Ascending aorta (tissue), 2 donors: ENCODE measurements at regions not wholly inside any gene's neighbourhood (a gene's known extent, or its start where the extent isn't known, plus 50 kb on each side); places are given as distances from the start of the nearest gene placed in this dataset.
"Not testable (repeated sequence)": the region's sequence is repeated elsewhere in the genome, so short reads cannot be mapped to it uniquely, and the experiment has no call there.

ENCODE experiments used
- DNase-seq, 2 donors: peaks; one replicate each; pipeline ENCODE4 v3.0.0-alpha.2; 2019; ENCODE audit warnings: low spot score in 2 of 2
- H3K27ac ChIP-seq, 2 donors: fragments of 200-600 bp; sonication (generic); one replicate each; pipeline ENCODE4 v1.5.1; 2016 to 2017; ENCODE audit warnings: mild to moderate bottlenecking in 1 of 2
- H3K27me3 ChIP-seq: fragments of 200-600 bp; sonication (generic); one replicate; pipeline ENCODE4 v1.5.1; 2017
- H3K36me3 ChIP-seq, 2 donors: fragments of 200-600 bp; sonication (generic); one replicate each; pipeline ENCODE4 v1.5.1; 2016
- H3K4me1 ChIP-seq, 2 donors: fragments of 200-600 bp; sonication (generic); one replicate each; pipeline ENCODE4 v1.5.1; 2016 to 2017; ENCODE audit warnings: mild to moderate bottlenecking in 1 of 2
- H3K4me3 ChIP-seq, 2 donors: fragments of 200-600 bp; sonication (generic); one replicate each; pipeline ENCODE4 v1.5.1; 2016 to 2017; ENCODE audit warnings: mild to moderate bottlenecking in 1 of 2
- H3K9me3 ChIP-seq, 2 donors: fragments of 200-600 bp; sonication (generic); one replicate each; pipeline ENCODE4 v1.5.1; 2016
- intact Hi-C: fragments of 100-400 bp; cut with DNase I; formaldehyde crosslinking; loops from one replicate; pipeline ENCODE4 v1.15.1; 2023
- TF ChIP-seq, protein P1 (sequence below), 3 experiments: fragments of 200-600 bp in 2 of 3; fragments of 450-650 bp in 1 of 3; sonication (generic) in 2 of 3; IDR thresholded peaks; one replicate each; pipeline ENCODE4 v1.5.1; 2016 to 2019; ENCODE audit warnings: antibody characterized with exemption in 3 of 3, mild to moderate bottlenecking in 1 of 3, moderate library complexity in 1 of 3

DNA sequence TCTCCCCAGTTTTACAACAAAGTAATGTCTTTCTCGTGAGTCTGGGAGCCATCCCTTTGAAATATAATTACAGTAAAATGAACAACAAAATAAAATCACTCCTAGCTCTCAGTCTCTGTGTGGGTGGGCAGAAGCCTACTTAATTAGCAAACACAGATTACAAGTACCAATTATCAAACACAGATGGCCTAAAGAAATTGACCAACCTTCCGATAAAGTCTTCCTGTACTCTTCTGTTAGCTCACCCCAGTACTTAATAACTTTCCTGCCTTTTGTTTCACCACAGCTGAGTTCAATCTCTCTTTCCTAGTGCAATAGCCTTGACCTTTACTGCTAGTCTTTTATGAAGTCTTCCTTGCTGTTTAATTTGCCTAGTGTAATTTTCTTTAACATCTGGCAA lies 719.2 kb upstream of the MBL2 start:
- H3K9me3 ChIP-seq, result no peaks in the 10 kb centered on the region
- H3K4me1 ChIP-seq, result no peaks in the 10 kb centered on the region
- intact Hi-C loops, result no loop called here
- H3K36me3 ChIP-seq, result no peaks in the 10 kb centered on the region
- no peak overlapping the region for H3K4me3 ChIP-seq
- no peak overlapping the region for H3K27ac ChIP-seq
- DNase-seq, result no peak
- no peaks in the 10 kb centered on the region for H3K27me3 ChIP-seq
- TF ChIP-seq, protein P1, sequence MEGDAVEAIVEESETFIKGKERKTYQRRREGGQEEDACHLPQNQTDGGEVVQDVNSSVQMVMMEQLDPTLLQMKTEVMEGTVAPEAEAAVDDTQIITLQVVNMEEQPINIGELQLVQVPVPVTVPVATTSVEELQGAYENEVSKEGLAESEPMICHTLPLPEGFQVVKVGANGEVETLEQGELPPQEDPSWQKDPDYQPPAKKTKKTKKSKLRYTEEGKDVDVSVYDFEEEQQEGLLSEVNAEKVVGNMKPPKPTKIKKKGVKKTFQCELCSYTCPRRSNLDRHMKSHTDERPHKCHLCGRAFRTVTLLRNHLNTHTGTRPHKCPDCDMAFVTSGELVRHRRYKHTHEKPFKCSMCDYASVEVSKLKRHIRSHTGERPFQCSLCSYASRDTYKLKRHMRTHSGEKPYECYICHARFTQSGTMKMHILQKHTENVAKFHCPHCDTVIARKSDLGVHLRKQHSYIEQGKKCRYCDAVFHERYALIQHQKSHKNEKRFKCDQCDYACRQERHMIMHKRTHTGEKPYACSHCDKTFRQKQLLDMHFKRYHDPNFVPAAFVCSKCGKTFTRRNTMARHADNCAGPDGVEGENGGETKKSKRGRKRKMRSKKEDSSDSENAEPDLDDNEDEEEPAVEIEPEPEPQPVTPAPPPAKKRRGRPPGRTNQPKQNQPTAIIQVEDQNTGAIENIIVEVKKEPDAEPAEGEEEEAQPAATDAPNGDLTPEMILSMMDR (IDR thresholded peaks at IDR 0.05), result no peak

DNA sequence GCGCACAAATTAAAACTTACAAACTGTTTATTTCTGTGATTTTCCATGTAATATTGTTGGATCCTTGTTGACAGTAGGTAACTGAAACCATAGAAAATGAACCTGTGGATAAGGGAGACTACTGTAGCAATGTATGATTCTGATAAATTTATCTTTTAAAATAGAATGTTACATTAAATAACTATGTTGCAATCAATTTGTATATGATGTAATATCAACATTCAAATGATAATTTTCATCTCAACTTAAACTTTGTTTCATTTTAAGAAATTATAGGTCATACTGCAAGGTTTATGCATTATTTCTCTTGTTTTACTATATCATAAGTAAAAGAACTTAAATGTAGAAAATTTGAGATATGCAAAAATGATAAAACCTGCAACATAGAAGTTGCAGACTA lies 718.0 kb upstream of the MBL2 start:
- DNase-seq, result no peak
- no peaks in the 10 kb centered on the region for H3K36me3 ChIP-seq
- H3K4me1 ChIP-seq, result no peaks in the 10 kb centered on the region
- H3K27ac ChIP-seq, result no peak overlapping the region
- TF ChIP-seq, protein P1 (IDR thresholded peaks at IDR 0.05), result no peak
- intact Hi-C loops, result no loop called here
- H3K4me3 ChIP-seq, result no peak overlapping the region
- H3K27me3 ChIP-seq, result no peaks in the 10 kb centered on the region
- no peaks in the 10 kb centered on the region for H3K9me3 ChIP-seq

DNA sequence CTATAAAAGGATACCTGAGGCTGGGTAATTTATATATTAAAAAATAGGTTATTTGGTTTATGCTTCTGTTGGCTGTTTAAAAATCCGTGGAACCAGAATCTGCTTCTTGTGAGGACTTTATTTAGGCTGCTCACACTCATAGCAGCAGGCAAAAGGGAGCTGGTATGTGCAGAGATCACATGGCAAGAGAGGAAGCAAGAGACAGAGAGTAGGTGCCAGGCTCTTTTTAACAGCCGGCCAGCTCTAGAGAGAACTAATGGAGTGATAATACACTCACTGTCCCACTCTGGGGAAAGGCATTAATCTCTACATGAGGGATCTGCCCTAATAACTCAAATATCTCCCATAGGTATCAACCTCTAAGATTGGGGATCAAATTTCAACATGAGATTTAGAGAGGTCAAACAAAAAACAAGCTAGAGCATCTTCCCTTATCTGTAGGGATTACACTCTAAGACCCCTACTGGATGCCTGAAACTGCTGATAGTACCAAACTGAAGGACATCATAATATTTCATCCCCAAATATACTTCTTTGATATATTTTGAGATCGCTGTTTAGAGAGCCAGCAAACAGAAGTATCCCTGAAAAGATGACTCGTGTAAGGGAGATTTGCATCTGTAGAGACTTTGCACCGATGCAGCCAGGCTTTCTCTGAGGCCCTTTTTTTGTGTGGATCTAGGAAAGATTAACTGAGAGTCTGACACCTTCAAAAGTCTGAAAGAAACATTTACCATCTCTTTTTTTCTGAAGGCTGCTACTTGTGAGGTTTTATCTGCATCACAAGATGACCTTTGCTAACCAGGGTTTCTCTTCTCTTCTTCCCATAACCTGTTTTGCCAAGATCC lies 717.0 kb upstream of the MBL2 start:
- Histone ChIP-seq H3K4me3 (no peak overlapping the region), H3K27ac (no peak overlapping the region), H3K27me3 (no peaks in the 10 kb centered on the region), H3K4me1 (no peaks in the 10 kb centered on the region), H3K9me3 (no peaks in the 10 kb centered on the region), H3K36me3 (no peaks in the 10 kb centered on the region)
- TF ChIP-seq, protein P1 (IDR thresholded peaks at IDR 0.05), result no peak
- DNase-seq, result no peak
- intact Hi-C loops, result no loop called here

DNA sequence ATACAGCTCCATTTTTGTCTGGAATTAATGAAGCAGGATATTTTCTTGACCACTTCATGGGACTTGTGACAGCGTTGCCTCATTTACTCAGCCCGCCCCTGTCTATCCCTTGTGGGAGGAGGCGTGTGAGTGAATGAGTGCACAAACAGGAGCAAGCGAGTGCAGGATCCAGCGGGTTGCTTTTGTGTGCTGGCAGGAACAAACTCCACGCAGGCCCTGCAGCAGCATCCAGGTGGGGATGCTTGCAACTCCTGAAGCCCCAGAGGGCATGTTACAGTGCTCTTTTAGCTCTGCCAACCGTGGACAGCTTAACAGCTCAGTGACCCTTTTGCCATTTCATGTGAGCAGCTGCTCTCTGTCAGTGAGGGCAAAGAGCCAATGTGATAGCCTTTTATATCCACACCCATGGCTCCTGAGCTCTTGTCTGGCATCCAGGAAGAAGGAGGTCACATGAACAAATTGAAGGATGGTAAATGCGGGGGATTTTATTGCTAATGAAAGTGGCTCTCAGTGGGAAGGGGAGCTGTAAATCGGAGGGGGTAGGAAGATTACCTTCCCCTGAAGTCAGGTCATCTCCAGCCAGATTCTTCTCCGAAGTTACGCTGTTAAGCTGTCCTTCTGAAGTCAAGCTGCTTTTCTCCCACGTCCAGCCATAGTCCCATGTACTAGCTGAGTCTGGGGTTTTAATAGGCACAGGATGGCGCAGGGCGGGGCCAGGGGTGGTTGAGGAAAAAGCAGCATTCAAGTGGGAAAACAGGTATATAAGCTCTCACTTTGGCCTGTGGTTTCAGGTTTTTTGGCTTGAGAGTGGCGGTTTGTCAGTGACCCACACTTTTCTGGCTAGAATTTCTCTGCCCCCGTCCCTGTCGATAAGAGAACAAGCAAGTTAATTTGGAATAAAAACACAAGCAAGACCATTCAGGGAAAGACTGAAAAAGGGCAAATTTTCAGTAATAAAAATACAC lies 714.7 kb upstream of the MBL2 start:
- H3K4me3 ChIP-seq, result no peak overlapping the region
- no peaks in the 10 kb centered on the region for H3K9me3 ChIP-seq
- H3K4me1 ChIP-seq, result no peaks in the 10 kb centered on the region
- TF ChIP-seq, protein P1 (IDR thresholded peaks at IDR 0.05), result no peak
- intact Hi-C loops, result no loop called here
- no peaks in the 10 kb centered on the region for H3K27me3 ChIP-seq
- H3K27ac ChIP-seq, result no peak overlapping the region
- no peak for DNase-seq
- no peaks in the 10 kb centered on the region for H3K36me3 ChIP-seq

DNA sequence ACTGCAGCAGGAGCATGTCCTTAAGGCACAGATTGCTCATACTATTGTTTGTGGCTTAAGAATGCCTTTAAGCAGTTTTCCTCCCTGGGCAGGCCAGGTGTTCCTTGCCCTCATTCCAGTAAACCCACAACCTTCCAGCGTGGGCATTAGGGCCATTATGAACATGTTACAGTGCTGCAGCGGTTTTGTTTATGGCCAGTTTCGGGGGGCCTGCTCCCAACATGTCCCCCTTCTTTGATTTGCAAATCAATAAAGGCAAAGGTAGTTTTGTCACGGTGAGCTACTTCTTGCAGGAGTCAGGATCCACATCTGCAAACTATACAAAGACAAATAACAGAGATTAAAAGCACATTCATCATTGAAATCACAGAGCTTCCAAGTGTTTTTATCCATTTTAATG lies 712.8 kb upstream of the MBL2 start:
- H3K27ac ChIP-seq, DNase-seq, H3K4me3 ChIP-seq, H3K4me1 ChIP-seq, intact Hi-C loops, H3K36me3 ChIP-seq, H3K27me3 ChIP-seq, H3K9me3 ChIP-seq: not testable (repeated sequence)

DNA sequence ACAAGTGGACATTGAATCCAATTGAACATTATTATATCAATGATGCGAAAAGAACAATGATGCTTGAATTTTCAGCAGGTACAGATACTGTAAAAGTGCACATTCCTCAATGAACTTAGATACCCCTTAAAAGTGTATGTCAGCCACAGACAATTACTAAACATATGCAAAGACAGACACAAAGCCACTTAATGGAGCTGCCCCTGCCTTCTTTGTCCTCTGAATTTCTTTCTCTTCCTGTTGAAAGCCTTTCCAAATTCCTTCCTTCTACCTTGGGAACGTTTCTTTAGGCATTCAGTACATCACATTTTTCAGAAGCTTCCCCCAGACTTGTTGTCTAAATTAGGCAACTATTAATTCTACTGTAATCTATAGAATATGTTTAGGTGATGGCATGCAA lies 706.8 kb upstream of the MBL2 start:
- no peak overlapping the region for H3K27ac ChIP-seq
- no peak for DNase-seq
- H3K36me3 ChIP-seq, result no peaks in the 10 kb centered on the region
- no peak overlapping the region for H3K4me3 ChIP-seq
- no peaks in the 10 kb centered on the region for H3K4me1 ChIP-seq
- no peaks in the 10 kb centered on the region for H3K9me3 ChIP-seq
- TF ChIP-seq, protein P1 (IDR thresholded peaks at IDR 0.05), result no peak
- intact Hi-C loops, result no loop called here
- H3K27me3 ChIP-seq, result no peaks in the 10 kb centered on the region
